HEK293T (cell line): ENCODE measurements at regions not wholly inside any gene's neighbourhood (a gene's known extent, or its start where the extent isn't known, plus 50 kb on each side); places are given as distances from the start of the nearest gene placed in this dataset.

Experiments
- CTBP1 ChIP-seq: fragments of 450-650 bp; IDR thresholded peaks from 2 replicates; pipeline ENCODE4 v1.6.1; 2016; ENCODE audit warnings: borderline replicate concordance
- FOXA1 ChIP-seq: fragments of 450-650 bp; IDR thresholded peaks from 2 replicates; pipeline ENCODE4 v1.6.1; 2016; ENCODE audit warnings: mild to moderate bottlenecking
- FOXK2 ChIP-seq: fragments of 450-650 bp; IDR thresholded peaks from 2 replicates; pipeline ENCODE4 v1.6.1; 2016; ENCODE audit warnings: mild to moderate bottlenecking
- FOXM1 ChIP-seq: fragments of 450-650 bp; IDR thresholded peaks from 2 replicates; pipeline ENCODE4 v1.6.1; 2017; ENCODE audit warnings: mild to moderate bottlenecking, borderline replicate concordance
- HDGF ChIP-seq: fragments of 450-650 bp; IDR thresholded peaks from 2 replicates; pipeline ENCODE4 v1.6.1; 2017; ENCODE audit warnings: antibody characterized with exemption, borderline replicate concordance
- LEF1 ChIP-seq: fragments of 450-650 bp; IDR thresholded peaks from 2 replicates; pipeline ENCODE4 v1.6.1; 2017; ENCODE audit warnings: mild to moderate bottlenecking, borderline replicate concordance
- PKNOX1 ChIP-seq: fragments of 450-650 bp; IDR thresholded peaks from 2 replicates; pipeline ENCODE4 v1.6.1; 2016
- SP1 ChIP-seq: fragments of 450-650 bp; IDR thresholded peaks from 2 replicates; pipeline ENCODE4 v1.6.1; 2017
- SUZ12 ChIP-seq: fragments of 450-650 bp; IDR thresholded peaks from 2 replicates; pipeline ENCODE4 v1.6.1; 2016; ENCODE audit warnings: mild to moderate bottlenecking

GRCh38 chr4:118557298-118557851, 127.8 kb upstream of the METTL14 start:
- TF ChIP-seq HDGF: no peak
- no peak for TF ChIP-seq PKNOX1
- no peak for TF ChIP-seq FOXK2
- TF ChIP-seq SUZ12: no peak
- TF ChIP-seq FOXM1: no peak
- no peak for TF ChIP-seq LEF1
- TF ChIP-seq FOXA1: no peak
- no peak for TF ChIP-seq SP1
- no peak for TF ChIP-seq CTBP1
